ENCODE measurements at regions not wholly inside any gene's neighbourhood (a gene's known extent, or its start where the extent isn't known, plus 50 kb on each side); places are given as distances from the start of the nearest gene placed in this dataset.

GRCh38 chr11:23103416-23103815, 243.1 kb upstream of the CCDC179 start:
- no peaks in the 10 kb centered on the region for H3K36me3 ChIP-seq (ENCODE audit: control insufficient read depth in 2 of 3, insufficient read depth in 3 of 3, low read length in 3 of 3)
- intact Hi-C loops (cut with micrococcal nuclease) = no loop called here
- no peaks in the 10 kb centered on the region for H3K9me3 ChIP-seq (ENCODE audit: control insufficient read depth in 2 of 3, low read length in 3 of 3)
- H3K27me3 ChIP-seq (ENCODE audit: control insufficient read depth in 2 of 2, insufficient read depth in 2 of 2, low read length in 2 of 2) = no peaks in the 10 kb centered on the region
- H3K4me3 ChIP-seq (ENCODE audit: low read length) = no peak overlapping the region
- Mint-ChIP-seq H3K4me1 (no peaks in the 10 kb centered on the region), H3K9me3 (peaks cover 0 to 6% (median 2%) of the 10 kb centered on the region in 11 donors), H3K36me3 (peaks cover 0 to 6% (median 3%) of the 10 kb centered on the region in 5 donors), H3K27ac (no peak overlapping the region), H3K4me3 (no peak overlapping the region), H3K27me3 (no peaks in the 10 kb centered on the region)
- H3K4me1 ChIP-seq (ENCODE audit: control insufficient read depth in 2 of 2, insufficient read depth in 2 of 2, low read length in 2 of 2) = no peaks in the 10 kb centered on the region
- ChIA-PET CTCF (no interaction called here), POLR2A (no interaction called here)
- DNase-seq (no peak), ATAC-seq (no peak)
- no peak overlapping the region for H3K27ac ChIP-seq (ENCODE audit: low read depth, low read length)

DNA sequence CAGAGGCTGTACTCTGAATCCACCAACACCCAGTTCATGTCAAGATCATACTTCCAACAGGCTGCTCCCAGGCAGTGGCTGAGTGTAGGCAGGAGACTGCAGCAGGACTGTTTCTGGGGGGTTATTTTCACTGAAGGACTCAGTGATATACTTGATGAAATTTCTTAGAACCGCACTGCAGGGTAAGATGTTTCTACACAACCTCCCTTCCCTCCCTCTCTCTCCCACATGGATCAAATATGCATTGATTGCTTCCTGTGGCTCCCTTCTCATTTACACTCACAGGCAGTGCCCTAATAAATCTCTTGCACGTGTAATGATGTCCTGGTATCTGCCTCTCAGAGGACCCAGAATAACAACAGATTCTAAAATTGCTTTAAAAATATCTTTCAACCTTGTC, 251.3 kb upstream of the CCDC179 start:
- ChIA-PET POLR2A (no interaction called here), CTCF (no interaction called here)
- Mint-ChIP-seq H3K4me1 (peaks cover 0 to 5% (median 0%) of the 10 kb centered on the region in 7 donors), H3K27ac (no peak overlapping the region), H3K9me3 (peaks cover 0 to 3% (median under 1%) of the 10 kb centered on the region in 11 donors), H3K4me3 (no peak overlapping the region), H3K36me3 (peaks cover 0 to 3% (median 0%) of the 10 kb centered on the region in 5 donors), H3K27me3 (no peaks in the 10 kb centered on the region)
- Histone ChIP-seq H3K9me3 (ENCODE audit: control insufficient read depth in 2 of 3, low read length in 3 of 3) (no peaks in the 10 kb centered on the region), H3K4me3 (ENCODE audit: low read length) (no peak overlapping the region), H3K4me1 (ENCODE audit: control insufficient read depth in 2 of 2, insufficient read depth in 2 of 2, low read length in 2 of 2) (no peaks in the 10 kb centered on the region), H3K27me3 (ENCODE audit: control insufficient read depth in 2 of 2, insufficient read depth in 2 of 2, low read length in 2 of 2) (no peaks in the 10 kb centered on the region), H3K27ac (ENCODE audit: low read depth, low read length) (no peak overlapping the region), H3K36me3 (ENCODE audit: control insufficient read depth in 2 of 3, insufficient read depth in 3 of 3, low read length in 3 of 3) (no peaks in the 10 kb centered on the region)
- ATAC-seq (no peak), DNase-seq (no peak)
- intact Hi-C loops (cut with micrococcal nuclease) = no loop called here

DNA sequence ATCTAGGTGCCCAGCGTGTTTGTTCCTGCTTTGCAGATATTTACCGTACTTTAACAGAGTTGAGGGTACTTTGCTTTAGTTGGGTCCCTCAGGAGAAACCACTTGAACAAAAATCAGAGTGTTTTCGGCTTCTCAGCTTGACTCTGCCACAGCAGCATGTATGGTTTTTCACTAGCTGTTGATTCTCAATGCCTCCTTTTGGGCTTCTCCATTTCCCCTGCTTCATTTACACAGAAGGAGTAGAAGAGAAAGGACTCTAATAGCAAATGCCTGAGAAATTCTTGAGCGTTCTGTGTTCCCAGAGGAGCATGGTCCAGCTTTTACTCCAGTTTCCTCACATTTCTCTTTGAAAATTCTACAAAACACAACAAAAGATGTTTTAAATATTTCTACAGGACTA, 252.1 kb upstream of the CCDC179 start:
- POLR2A ChIA-PET = no interaction called here
- CTCF ChIA-PET = interaction anchor here (0.6 kb wide), 1 partner anchor 869 kb away, joined by 3 read pairs; no protein-coding TSS in a partner anchor
- H3K27me3 ChIP-seq (ENCODE audit: control insufficient read depth in 2 of 2, insufficient read depth in 2 of 2, low read length in 2 of 2) = no peaks in the 10 kb centered on the region
- DNase-seq (no peak), ATAC-seq (no peak)
- no peaks in the 10 kb centered on the region for H3K27me3 Mint-ChIP-seq
- H3K27ac ChIP-seq (ENCODE audit: low read depth, low read length) = no peak overlapping the region
- intact Hi-C loops (cut with micrococcal nuclease) = no loop called here
- H3K9me3 Mint-ChIP-seq = peaks cover 0 to 10% (median 5%) of the 10 kb centered on the region in 11 donors
- no peaks in the 10 kb centered on the region for H3K36me3 ChIP-seq (ENCODE audit: control insufficient read depth in 2 of 3, insufficient read depth in 3 of 3, low read length in 3 of 3)
- no peaks in the 10 kb centered on the region for H3K4me1 ChIP-seq (ENCODE audit: control insufficient read depth in 2 of 2, insufficient read depth in 2 of 2, low read length in 2 of 2)
- peaks cover 0 to 6% (median 0%) of the 10 kb centered on the region in 5 donors for H3K36me3 Mint-ChIP-seq
- H3K27ac Mint-ChIP-seq = no peak overlapping the region
- peaks cover 0 to 5% (median 0%) of the 10 kb centered on the region in 7 donors for H3K4me1 Mint-ChIP-seq
- no peak overlapping the region for H3K4me3 ChIP-seq (ENCODE audit: low read length)
- H3K9me3 ChIP-seq (ENCODE audit: control insufficient read depth in 2 of 3, low read length in 3 of 3) = no peaks in the 10 kb centered on the region
- no peak overlapping the region for H3K4me3 Mint-ChIP-seq

GRCh38 chr11:23112987-23113886, 253.0 kb upstream of the CCDC179 start:
- intact Hi-C loops (cut with micrococcal nuclease) = no loop called here

GRCh38 chr11:23113887-23114216, 253.6 kb upstream of the CCDC179 start:
- intact Hi-C loops (cut with micrococcal nuclease) = no loop called here
- CTCF ChIA-PET = no interaction called here

More at GRCh38 chr11:23112987-23113886, 253.0 kb upstream of the CCDC179 start:
- ChIA-PET POLR2A (no interaction called here), CTCF (no interaction called here)
- Mint-ChIP-seq H3K36me3 (peaks cover 0 to 6% (median 0%) of the 10 kb centered on the region in 5 donors), H3K4me1 (peaks cover 0 to 5% (median 0%) of the 10 kb centered on the region in 7 donors), H3K27ac (no peak overlapping the region), H3K27me3 (no peaks in the 10 kb centered on the region), H3K4me3 (no peak overlapping the region), H3K9me3 (peaks cover 0 to 11% (median 6%) of the 10 kb centered on the region in 11 donors)
- Histone ChIP-seq H3K4me3 (ENCODE audit: low read length) (no peak overlapping the region), H3K9me3 (ENCODE audit: control insufficient read depth in 2 of 3, low read length in 3 of 3) (no peaks in the 10 kb centered on the region), H3K4me1 (ENCODE audit: control insufficient read depth in 2 of 2, insufficient read depth in 2 of 2, low read length in 2 of 2) (no peaks in the 10 kb centered on the region), H3K27ac (ENCODE audit: low read depth, low read length) (no peak overlapping the region), H3K36me3 (ENCODE audit: control insufficient read depth in 2 of 3, insufficient read depth in 3 of 3, low read length in 3 of 3) (no peaks in the 10 kb centered on the region), H3K27me3 (ENCODE audit: control insufficient read depth in 2 of 2, insufficient read depth in 2 of 2, low read length in 2 of 2) (no peaks in the 10 kb centered on the region)
- ATAC-seq (no peak), DNase-seq (peak in 1 of 9 donors; percentile 1)

GRCh38 chr11:23123753-23124152, 263.5 kb upstream of the CCDC179 start:
- H3K4me3 Mint-ChIP-seq = no peak overlapping the region
- no peaks in the 10 kb centered on the region for H3K27me3 Mint-ChIP-seq
- Histone ChIP-seq H3K27me3 (ENCODE audit: control insufficient read depth in 2 of 2, insufficient read depth in 2 of 2, low read length in 2 of 2) (no peaks in the 10 kb centered on the region), H3K4me3 (ENCODE audit: low read length) (no peak overlapping the region), H3K36me3 (ENCODE audit: control insufficient read depth in 2 of 3, insufficient read depth in 3 of 3, low read length in 3 of 3) (no peaks in the 10 kb centered on the region), H3K27ac (ENCODE audit: low read depth, low read length) (no peak overlapping the region), H3K9me3 (ENCODE audit: control insufficient read depth in 2 of 3, low read length in 3 of 3) (no peaks in the 10 kb centered on the region), H3K4me1 (ENCODE audit: control insufficient read depth in 2 of 2, insufficient read depth in 2 of 2, low read length in 2 of 2) (no peaks in the 10 kb centered on the region)
- no peak overlapping the region for H3K27ac Mint-ChIP-seq
- ATAC-seq = no peak
- H3K36me3 Mint-ChIP-seq = peaks cover 0 to 5% (median 0%) of the 10 kb centered on the region in 5 donors
- DNase-seq = no peak
- intact Hi-C loops (cut with micrococcal nuclease) = no loop called here
- no peaks in the 10 kb centered on the region for H3K9me3 Mint-ChIP-seq
- ChIA-PET POLR2A (no interaction called here), CTCF (no interaction called here)
- H3K4me1 Mint-ChIP-seq = no peaks in the 10 kb centered on the region

More at GRCh38 chr11:23113887-23114216, 253.6 kb upstream of the CCDC179 start:
- Histone ChIP-seq H3K27me3 (ENCODE audit: control insufficient read depth in 2 of 2, insufficient read depth in 2 of 2, low read length in 2 of 2) (no peaks in the 10 kb centered on the region), H3K9me3 (ENCODE audit: control insufficient read depth in 2 of 3, low read length in 3 of 3) (no peaks in the 10 kb centered on the region), H3K36me3 (ENCODE audit: control insufficient read depth in 2 of 3, insufficient read depth in 3 of 3, low read length in 3 of 3) (no peaks in the 10 kb centered on the region), H3K4me3 (ENCODE audit: low read length) (no peak overlapping the region), H3K4me1 (ENCODE audit: control insufficient read depth in 2 of 2, insufficient read depth in 2 of 2, low read length in 2 of 2) (no peaks in the 10 kb centered on the region), H3K27ac (ENCODE audit: low read depth, low read length) (no peak overlapping the region)
- Mint-ChIP-seq H3K4me1 (peaks cover 0 to 5% (median 0%) of the 10 kb centered on the region in 7 donors), H3K27me3 (no peaks in the 10 kb centered on the region), H3K9me3 (peaks cover 0 to 11% (median 6%) of the 10 kb centered on the region in 11 donors), H3K36me3 (peaks cover 0 to 6% (median 0%) of the 10 kb centered on the region in 5 donors), H3K4me3 (no peak overlapping the region), H3K27ac (peak overlapping the region in 1 of 9 donors; percentile 52)
- POLR2A ChIA-PET = no interaction called here
- ATAC-seq = no peak
- no peak for DNase-seq

DNA sequence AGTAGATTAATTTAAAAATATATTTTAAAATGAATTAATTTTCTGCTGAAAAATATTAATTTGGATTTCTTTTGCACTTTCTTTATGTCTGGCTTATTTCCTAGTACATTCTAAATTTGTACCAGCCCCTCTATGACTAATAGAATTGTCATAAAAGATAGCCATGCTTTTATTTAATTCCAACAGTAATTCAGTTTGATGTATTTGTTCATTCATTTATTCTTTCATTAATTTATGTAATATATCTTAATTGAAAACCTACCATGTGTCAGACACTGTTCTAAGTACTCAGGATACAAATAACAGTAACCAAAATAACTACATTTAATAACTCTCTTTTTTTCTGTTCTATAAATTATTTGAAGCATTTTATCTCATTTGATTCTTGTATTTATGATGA, 264.0 kb upstream of the CCDC179 start:
- Mint-ChIP-seq H3K36me3 (peaks cover 0 to 3% (median 0%) of the 10 kb centered on the region in 5 donors), H3K9me3 (no peaks in the 10 kb centered on the region), H3K4me3 (no peak overlapping the region), H3K27me3 (no peaks in the 10 kb centered on the region), H3K27ac (no peak overlapping the region), H3K4me1 (no peaks in the 10 kb centered on the region)
- Histone ChIP-seq H3K27ac (ENCODE audit: low read depth, low read length) (no peak overlapping the region), H3K9me3 (ENCODE audit: control insufficient read depth in 2 of 3, low read length in 3 of 3) (no peaks in the 10 kb centered on the region), H3K4me1 (ENCODE audit: control insufficient read depth in 2 of 2, insufficient read depth in 2 of 2, low read length in 2 of 2) (no peaks in the 10 kb centered on the region), H3K36me3 (ENCODE audit: control insufficient read depth in 2 of 3, insufficient read depth in 3 of 3, low read length in 3 of 3) (no peaks in the 10 kb centered on the region), H3K4me3 (ENCODE audit: low read length) (no peak overlapping the region), H3K27me3 (ENCODE audit: control insufficient read depth in 2 of 2, insufficient read depth in 2 of 2, low read length in 2 of 2) (no peaks in the 10 kb centered on the region)
- ChIA-PET CTCF (no interaction called here), POLR2A (no interaction called here)
- ATAC-seq (no peak), DNase-seq (no peak)
- intact Hi-C loops (cut with micrococcal nuclease) = no loop called here

Measured in naive thymus-derived CD4-positive, alpha-beta T cell (primary cell).